Lower leg skin (tissue), 4 donors: ENCODE measurements at regions not wholly inside any gene's neighbourhood (a gene's known extent, or its start where the extent isn't known, plus 50 kb on each side); places are given as distances from the start of the nearest gene placed in this dataset.

Source experiments
- DNase-seq, 2 donors: peaks; one replicate each; pipeline ENCODE4 v3.0.0-alpha.2; 2019; ENCODE audit warnings: low spot score in 2 of 2
- H3K4me3 ChIP-seq: fragments of 200-600 bp; sonication (generic); 2 replicates; pipeline ENCODE4 v1.5.1; 2017; ENCODE audit warnings: mild to moderate bottlenecking, low read depth; ENCODE audit not compliant: poor library complexity, severe bottlenecking
- POLR2A ChIP-seq, 2 donors: fragments of 450-650 bp; IDR thresholded peaks; one replicate each; pipeline ENCODE4 v1.6.1; 2016 to 2017; ENCODE audit warnings: antibody characterized with exemption in 2 of 2, mild to moderate bottlenecking in 1 of 2, moderate library complexity in 1 of 2
- WGBS, 2 donors: methylation state at CpG; one replicate each; pipeline ENCODE4 v1.1.5; 2018; 5-methylcytosine and 5-hydroxymethylcytosine counted together
- intact Hi-C: fragments of 100-400 bp; cut with DNase I; formaldehyde crosslinking; loops from one replicate; pipeline ENCODE4 v1.15.0; 2023; ENCODE audit warnings: low total_unique reads
- TF ChIP-seq, protein P1 (sequence below), 3 donors: fragments of 450-650 bp; IDR thresholded peaks; one replicate each; pipeline ENCODE4 v1.5.1; 2016; ENCODE audit warnings: antibody characterized with exemption in 3 of 3, mild to moderate bottlenecking in 3 of 3, moderate library complexity in 2 of 3

DNA sequence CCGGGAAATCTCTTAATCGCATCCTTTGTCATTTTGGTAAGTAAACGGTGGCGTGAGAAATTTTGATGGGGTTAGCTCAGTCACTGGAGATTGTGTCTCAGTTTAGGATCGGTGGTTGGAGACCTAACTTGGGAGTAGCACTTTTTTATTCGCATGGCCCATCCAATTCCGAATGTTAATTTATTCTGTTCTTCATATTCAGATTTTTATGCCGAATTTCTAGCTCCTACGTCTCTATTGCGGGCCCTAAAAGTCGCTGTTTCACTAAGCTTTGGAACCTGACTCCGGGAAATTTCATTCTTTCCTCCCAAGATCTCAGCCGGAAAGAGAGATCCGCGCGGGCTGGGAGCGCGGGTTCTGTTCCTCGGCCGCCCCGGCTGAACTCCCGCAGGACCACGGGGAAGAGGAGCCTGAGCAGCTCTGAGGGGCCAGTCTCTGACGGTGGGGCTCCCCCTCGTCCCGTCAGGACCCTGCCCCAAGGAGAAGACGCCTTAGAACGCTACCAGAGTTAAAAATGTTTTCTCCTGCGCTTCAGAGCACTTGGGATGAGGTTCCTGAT is 279.7 kb downstream of the FAM72C start:
- no peak for TF ChIP-seq POLR2A (IDR thresholded peaks at IDR 0.05)
- TF ChIP-seq, protein P1, sequence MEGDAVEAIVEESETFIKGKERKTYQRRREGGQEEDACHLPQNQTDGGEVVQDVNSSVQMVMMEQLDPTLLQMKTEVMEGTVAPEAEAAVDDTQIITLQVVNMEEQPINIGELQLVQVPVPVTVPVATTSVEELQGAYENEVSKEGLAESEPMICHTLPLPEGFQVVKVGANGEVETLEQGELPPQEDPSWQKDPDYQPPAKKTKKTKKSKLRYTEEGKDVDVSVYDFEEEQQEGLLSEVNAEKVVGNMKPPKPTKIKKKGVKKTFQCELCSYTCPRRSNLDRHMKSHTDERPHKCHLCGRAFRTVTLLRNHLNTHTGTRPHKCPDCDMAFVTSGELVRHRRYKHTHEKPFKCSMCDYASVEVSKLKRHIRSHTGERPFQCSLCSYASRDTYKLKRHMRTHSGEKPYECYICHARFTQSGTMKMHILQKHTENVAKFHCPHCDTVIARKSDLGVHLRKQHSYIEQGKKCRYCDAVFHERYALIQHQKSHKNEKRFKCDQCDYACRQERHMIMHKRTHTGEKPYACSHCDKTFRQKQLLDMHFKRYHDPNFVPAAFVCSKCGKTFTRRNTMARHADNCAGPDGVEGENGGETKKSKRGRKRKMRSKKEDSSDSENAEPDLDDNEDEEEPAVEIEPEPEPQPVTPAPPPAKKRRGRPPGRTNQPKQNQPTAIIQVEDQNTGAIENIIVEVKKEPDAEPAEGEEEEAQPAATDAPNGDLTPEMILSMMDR (IDR thresholded peaks at IDR 0.05): no peak
- 13 to 21% methylated on average over 24 to 25 of the region's 29 CpGs for WGBS, 2 donors
- intact Hi-C loops: no loop called here
- H3K4me3 ChIP-seq: no peak overlapping the region
- no peak for DNase-seq

DNA sequence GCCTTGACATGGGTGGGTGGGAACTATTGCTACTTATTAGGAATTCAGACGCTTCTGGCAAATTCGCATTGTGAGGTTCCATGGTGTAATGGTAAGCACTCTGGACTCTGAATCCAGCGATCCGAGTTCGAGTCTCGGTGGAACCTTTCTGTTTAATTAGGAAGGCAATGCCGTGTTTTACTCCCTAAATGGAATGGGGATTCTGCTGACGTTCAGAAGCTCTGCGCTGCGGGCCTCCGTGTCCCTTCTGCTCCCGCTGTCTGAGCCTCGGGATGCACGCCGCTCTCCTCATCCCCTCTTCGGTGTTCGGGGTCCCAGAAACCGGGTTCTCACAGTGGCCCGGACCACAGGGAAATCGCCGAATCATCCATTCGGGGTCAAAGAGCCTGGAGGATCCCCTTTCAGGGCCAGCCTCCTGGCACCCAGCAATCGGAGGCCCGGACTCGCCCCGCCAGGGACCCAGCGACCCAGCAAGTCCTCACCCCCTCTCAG is 280.3 kb downstream of the FAM72C start:
- DNase-seq: no peak
- TF ChIP-seq POLR2A (IDR thresholded peaks at IDR 0.05): no peak
- TF ChIP-seq, protein P1 (IDR thresholded peaks at IDR 0.05): no peak
- WGBS, 2 donors: 7 to 26% methylated on average over 20 to 24 of the region's 27 CpGs
- intact Hi-C loops: no loop called here
- H3K4me3 ChIP-seq: no peak overlapping the region

DNA sequence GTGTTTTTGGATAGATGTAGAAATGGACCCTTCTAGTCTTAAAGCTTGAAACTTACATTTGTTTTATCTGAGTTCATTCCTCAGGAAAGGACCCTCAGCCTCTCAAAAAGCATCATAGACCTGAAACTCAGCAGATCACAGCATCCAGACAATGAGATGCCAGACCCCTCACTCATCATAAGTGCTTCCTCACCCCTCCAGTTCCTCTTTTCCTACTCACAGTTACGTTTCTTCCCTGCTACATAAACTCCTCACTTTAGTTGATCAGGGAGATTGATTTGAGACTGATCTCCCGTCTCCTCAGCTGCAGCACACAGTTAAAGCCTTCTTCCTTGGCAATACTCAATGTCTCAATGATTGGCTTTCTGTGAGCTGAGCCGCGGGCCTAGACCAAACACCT is 282.0 kb downstream of the FAM72C start:
- intact Hi-C loops: no loop called here
- TF ChIP-seq, protein P1 (IDR thresholded peaks at IDR 0.05): no peak
- TF ChIP-seq POLR2A (IDR thresholded peaks at IDR 0.05): no peak
- no peak overlapping the region for H3K4me3 ChIP-seq
- DNase-seq: no peak
- WGBS, 2 donors: 70 to 87% methylated on average over 4 of the region's 4 CpGs

DNA sequence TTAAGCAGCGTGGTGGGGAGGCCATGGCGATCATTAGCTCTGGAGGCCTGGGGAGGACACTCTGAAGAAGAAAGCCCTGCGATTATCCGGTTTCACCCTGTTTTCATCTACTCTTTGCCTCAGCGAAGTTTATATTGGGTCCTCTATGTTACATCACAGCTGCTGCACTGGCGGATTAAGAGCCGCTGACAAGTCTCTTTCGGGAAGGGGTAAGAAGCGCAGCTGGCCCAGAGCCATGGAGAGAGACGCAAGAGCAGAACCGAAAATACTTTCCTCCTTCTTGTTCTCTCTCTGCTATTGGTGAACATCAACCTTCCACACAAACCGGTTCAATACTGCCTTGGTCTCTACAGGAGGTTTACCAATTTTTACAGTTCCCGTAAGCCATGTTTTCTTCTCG is 291.5 kb downstream of the FAM72C start:
- no peak overlapping the region for H3K4me3 ChIP-seq
- WGBS, 2 donors: 89% methylated on average over 14 of the region's 14 CpGs
- no peak for DNase-seq
- TF ChIP-seq, protein P1 (IDR thresholded peaks at IDR 0.05): no peak
- TF ChIP-seq POLR2A (IDR thresholded peaks at IDR 0.05): no peak
- intact Hi-C loops: no loop called here

DNA sequence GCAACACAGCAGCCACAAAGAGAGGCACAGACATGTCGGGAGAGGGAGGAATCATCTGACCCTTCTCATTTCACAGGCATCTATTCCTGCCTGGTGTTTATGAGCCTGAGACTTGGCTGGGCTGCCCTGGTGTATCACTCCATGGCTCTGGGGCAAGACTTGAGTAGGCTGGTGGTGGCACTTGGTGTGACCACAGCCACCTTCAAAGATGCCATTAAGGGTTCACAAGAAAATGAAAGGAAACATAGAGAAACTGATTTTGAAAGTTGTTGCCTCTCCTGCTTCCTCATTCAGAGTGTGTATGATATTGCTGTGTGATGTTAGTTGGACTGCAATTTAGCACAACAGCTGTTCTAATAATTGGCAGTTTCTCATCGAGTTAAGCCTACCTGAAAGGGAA is 298.8 kb downstream of the FAM72C start:
- WGBS, 2 donors: 47 to 69% methylated on average over 1 to 2 of the region's 2 CpGs
- no peak overlapping the region for H3K4me3 ChIP-seq
- intact Hi-C loops: no loop called here
- no peak for TF ChIP-seq POLR2A (IDR thresholded peaks at IDR 0.05)
- TF ChIP-seq, protein P1 (IDR thresholded peaks at IDR 0.05): no peak
- DNase-seq: no peak

DNA sequence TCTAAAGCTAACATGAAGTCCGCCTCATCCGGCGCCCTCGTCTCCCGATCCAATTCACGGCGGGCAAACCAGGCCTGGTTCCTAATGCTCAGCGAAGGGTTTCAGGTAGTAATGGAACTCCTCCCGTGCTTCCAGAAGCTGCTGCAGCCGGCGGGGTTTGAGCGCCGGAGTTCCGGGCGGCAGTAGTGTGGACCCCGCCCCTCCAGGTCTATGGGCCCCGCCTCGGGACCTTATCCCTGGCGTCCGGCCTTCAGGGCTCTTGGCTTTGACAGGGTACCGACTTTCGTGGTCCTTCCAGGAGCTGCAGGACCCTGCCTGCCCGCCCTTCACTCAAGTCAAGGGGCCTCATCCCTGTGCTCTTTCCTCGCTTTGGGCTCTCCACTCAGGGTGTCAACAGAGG is 304.1 kb downstream of the FAM72C start:
- 44 to 47% methylated on average over 5 to 12 of the region's 24 CpGs for WGBS, 2 donors

More for the DNA sequence above, 304.1 kb downstream of the FAM72C start:
- no peak overlapping the region for H3K4me3 ChIP-seq
- no peak for TF ChIP-seq POLR2A (IDR thresholded peaks at IDR 0.05)
- TF ChIP-seq, protein P1 (IDR thresholded peaks at IDR 0.05): no peak
- DNase-seq: no peak
- intact Hi-C loops: no loop called here
